Stimulated activated CD8-positive, alpha-beta memory T cell treated with anti-CD3 and anti-CD28 coated beads, Interleukin-7, amount 100 ng/mL, for 24 hours (primary cell): ENCODE measurements at regions not wholly inside any gene's neighbourhood (a gene's known extent, or its start where the extent isn't known, plus 50 kb on each side); places are given as distances from the start of the nearest gene placed in this dataset.
"Not testable (repeated sequence)": the region's sequence is repeated elsewhere in the genome, so short reads cannot be mapped to it uniquely, and the experiment has no call there.

Source experiments
- DNase-seq: peaks from one replicate; pipeline ENCODE4 v3.0.0-alpha.2; 2020; ENCODE audit warnings: low read depth

- DNase-seq, result no peak
Observed at GRCh38 chr20:51125105-51125504, 102.2 kb upstream of the KCNG1 start.

- not testable (repeated sequence) for DNase-seq
Observed at GRCh38 chr20:51123887-51124286, 101.0 kb upstream of the KCNG1 start.

GRCh38 chr20:51122931-51123658 lies 100.2 kb upstream of the KCNG1 start:
- no peak for DNase-seq

- DNase-seq, result no peak
Observed at GRCh38 chr20:51121901-51122412, 99.0 kb upstream of the KCNG1 start.

GRCh38 chr20:51121272-51121671 lies 98.4 kb upstream of the KCNG1 start:
- no peak for DNase-seq

- no peak for DNase-seq
Observed at GRCh38 chr20:51120868-51121267, 98.0 kb upstream of the KCNG1 start.

GRCh38 chr20:51120438-51120837 lies 97.5 kb upstream of the KCNG1 start:
- no peak for DNase-seq

- no peak for DNase-seq
Observed at GRCh38 chr20:51119914-51120313, 97.0 kb upstream of the KCNG1 start.

- no peak for DNase-seq
Observed at GRCh38 chr20:51118985-51119527, 96.1 kb upstream of the KCNG1 start.

- DNase-seq, result no peak
Observed at GRCh38 chr20:51118216-51118615, 95.3 kb upstream of the KCNG1 start.

- DNase-seq, result no peak
Observed at GRCh38 chr20:51116765-51117686, 94.1 kb upstream of the KCNG1 start.

GRCh38 chr20:51111290-51111689 lies 88.4 kb upstream of the KCNG1 start:
- DNase-seq, result no peak

GRCh38 chr20:51108638-51109363 lies 85.9 kb upstream of the KCNG1 start:
- no peak for DNase-seq

GRCh38 chr20:51106011-51106410 lies 83.1 kb upstream of the KCNG1 start:
- no peak for DNase-seq

- DNase-seq, result no peak
Observed at GRCh38 chr20:51104960-51105920, 82.3 kb upstream of the KCNG1 start.

- no peak for DNase-seq
Observed at GRCh38 chr20:51100617-51101016, 77.7 kb upstream of the KCNG1 start.

- no peak for DNase-seq
Observed at GRCh38 chr20:51098284-51098810, 75.4 kb upstream of the KCNG1 start.

- DNase-seq, result no peak
Observed at GRCh38 chr20:51097351-51098120, 74.6 kb upstream of the KCNG1 start.

- no peak for DNase-seq
Observed at GRCh38 chr20:51096582-51097267, 73.8 kb upstream of the KCNG1 start.
